ENCODE measurements at regions not wholly inside any gene's neighbourhood (a gene's known extent, or its start where the extent isn't known, plus 50 kb on each side); places are given as distances from the start of the nearest gene placed in this dataset.

GRCh38 chr9:82247318-82247717 is 258.7 kb downstream of the SPATA31D1 start (continued):
- TF ChIP-seq KLF6 (CRISPR knock-in tag; IDR thresholded peaks at IDR 0.05; ENCODE audit: borderline replicate concordance) (no peak), HNRNPL (IDR thresholded peaks at IDR 0.05; ENCODE audit: low read depth, low read length) (no peak), ZNF224 (CRISPR knock-in tag; IDR thresholded peaks at IDR 0.05) (no peak), PRPF4 (IDR thresholded peaks at IDR 0.05; ENCODE audit: insufficient read depth, low read depth, low read length, poor library complexity, severe bottlenecking) (no peak), ARNT (IDR thresholded peaks at IDR 0.05) (no peak), ARID2 (IDR thresholded peaks at IDR 0.05) (no peak)

- POLR2A ChIA-PET, result no interaction called here
- DNase-seq (ENCODE audit: extremely low read depth in 1 of 4, low spot score in 3 of 4) (no peak), FAIRE-seq (no peak), ATAC-seq (no peak)
- no peaks in the 10 kb centered on the region for H3K9me3 ChIP-seq (replicated peaks; ENCODE audit: control insufficient read depth, insufficient read depth, low read depth, low read length)
- no peaks in the 10 kb centered on the region for H4K20me1 ChIP-seq (replicated peaks; ENCODE audit: control insufficient read depth, insufficient read depth, low read length)
- H3K36me3 ChIP-seq (ENCODE audit: control insufficient read depth, insufficient read depth, low read length), result no peaks in the 10 kb centered on the region
- H3K4me1 ChIP-seq (replicated peaks in 1 of 2; ENCODE audit: control insufficient read depth in 2 of 2, insufficient read depth in 2 of 2, low read length in 2 of 2), result no peaks in the 10 kb centered on the region
- CTCF ChIA-PET (ENCODE audit: low intra/inter-chr PET ratio), result no interaction called here
- no peaks in the 10 kb centered on the region for H3K9me1 ChIP-seq (ENCODE audit: control insufficient read depth, insufficient read depth, low read length)
- no peak overlapping the region for H3K27ac ChIP-seq (ENCODE audit: extremely low read depth, low read depth, low read length)
- H3K79me2 ChIP-seq (ENCODE audit: control insufficient read depth, insufficient read depth, low read length), result no peaks in the 10 kb centered on the region
- H3K4me3 ChIP-seq, result no peak overlapping the region
- H3K27me3 ChIP-seq (ENCODE audit: control insufficient read depth in 2 of 2, insufficient read depth in 2 of 2, low read length in 2 of 2), result no peaks in the 10 kb centered on the region
- no TSS peak for BruUV-seq (replicated peaks)
- H3K9ac ChIP-seq (ENCODE audit: insufficient read depth in 1 of 2, low read depth in 2 of 2, low read length in 2 of 2), result no peak overlapping the region
- in situ Hi-C loops (cut with MboI) (no loop called here), intact Hi-C loops (cut with micrococcal nuclease) (no loop called here)
- H3K4me2 ChIP-seq (ENCODE audit: insufficient read depth, low read length), result no peak overlapping the region
- no peak overlapping the region for H2AFZ ChIP-seq (ENCODE audit: low read depth, low read length)
- TF ChIP-seq MTF1 (CRISPR knock-in tag; IDR thresholded peaks at IDR 0.05; ENCODE audit: borderline replicate concordance) (no peak), YY1 (IDR thresholded peaks at IDR 0.05; ENCODE audit: borderline replicate concordance in 1 of 3, control insufficient read depth in 1 of 3, extremely low read depth in 1 of 3, insufficient read depth in 3 of 3, insufficient read length in 1 of 3, insufficient replicate concordance in 2 of 3, low read depth in 1 of 3, low read length in 2 of 3) (no peak), FOXO4 (CRISPR knock-in tag; IDR thresholded peaks at IDR 0.05) (no peak), ZNF696 (CRISPR knock-in tag; conservative IDR thresholded peaks at IDR 0.05) (no peak)
- TF ChIP-seq, protein P1, sequence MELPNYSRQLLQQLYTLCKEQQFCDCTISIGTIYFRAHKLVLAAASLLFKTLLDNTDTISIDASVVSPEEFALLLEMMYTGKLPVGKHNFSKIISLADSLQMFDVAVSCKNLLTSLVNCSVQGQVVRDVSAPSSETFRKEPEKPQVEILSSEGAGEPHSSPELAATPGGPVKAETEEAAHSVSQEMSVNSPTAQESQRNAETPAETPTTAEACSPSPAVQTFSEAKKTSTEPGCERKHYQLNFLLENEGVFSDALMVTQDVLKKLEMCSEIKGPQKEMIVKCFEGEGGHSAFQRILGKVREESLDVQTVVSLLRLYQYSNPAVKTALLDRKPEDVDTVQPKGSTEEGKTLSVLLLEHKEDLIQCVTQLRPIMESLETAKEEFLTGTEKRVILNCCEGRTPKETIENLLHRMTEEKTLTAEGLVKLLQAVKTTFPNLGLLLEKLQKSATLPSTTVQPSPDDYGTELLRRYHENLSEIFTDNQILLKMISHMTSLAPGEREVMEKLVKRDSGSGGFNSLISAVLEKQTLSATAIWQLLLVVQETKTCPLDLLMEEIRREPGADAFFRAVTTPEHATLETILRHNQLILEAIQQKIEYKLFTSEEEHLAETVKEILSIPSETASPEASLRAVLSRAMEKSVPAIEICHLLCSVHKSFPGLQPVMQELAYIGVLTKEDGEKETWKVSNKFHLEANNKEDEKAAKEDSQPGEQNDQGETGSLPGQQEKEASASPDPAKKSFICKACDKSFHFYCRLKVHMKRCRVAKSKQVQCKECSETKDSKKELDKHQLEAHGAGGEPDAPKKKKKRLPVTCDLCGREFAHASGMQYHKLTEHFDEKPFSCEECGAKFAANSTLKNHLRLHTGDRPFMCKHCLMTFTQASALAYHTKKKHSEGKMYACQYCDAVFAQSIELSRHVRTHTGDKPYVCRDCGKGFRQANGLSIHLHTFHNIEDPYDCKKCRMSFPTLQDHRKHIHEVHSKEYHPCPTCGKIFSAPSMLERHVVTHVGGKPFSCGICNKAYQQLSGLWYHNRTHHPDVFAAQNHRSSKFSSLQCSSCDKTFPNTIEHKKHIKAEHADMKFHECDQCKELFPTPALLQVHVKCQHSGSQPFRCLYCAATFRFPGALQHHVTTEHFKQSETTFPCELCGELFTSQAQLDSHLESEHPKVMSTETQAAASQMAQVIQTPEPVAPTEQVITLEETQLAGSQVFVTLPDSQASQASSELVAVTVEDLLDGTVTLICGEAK (IDR thresholded peaks at IDR 0.05), result no peak
- TF ChIP-seq, protein P1 (CRISPR knock-in tag; IDR thresholded peaks at IDR 0.05), result no peak
These were observed 263.5 kb downstream of the SPATA31D1 start for GRCh38 chr9:82252116-82252515.

Data from K562 (cell line).